ENCODE measurements at regions not wholly inside any gene's neighbourhood (a gene's known extent, or its start where the extent isn't known, plus 50 kb on each side); places are given as distances from the start of the nearest gene placed in this dataset.
"Not testable (repeated sequence)": the region's sequence is repeated elsewhere in the genome, so short reads cannot be mapped to it uniquely, and the experiment has no call there.

- DNase-seq (no peak), ATAC-seq (ENCODE audit: insufficient read depth, low FRiP score) (no peak)
- 69 to 88% methylated on average over 1 of the region's 1 CpG for WGBS, 2 donors
- H3K27me3 ChIP-seq (ENCODE audit: control insufficient read depth in 3 of 3, insufficient read depth in 3 of 3, low read length in 2 of 3): no peaks in the 10 kb centered on the region
- H3K4me3 ChIP-seq: no peak overlapping the region
- no peaks in the 10 kb centered on the region for H3K36me3 ChIP-seq (ENCODE audit: control insufficient read depth in 4 of 4, insufficient read depth in 4 of 4, low read length in 4 of 4)
- no peak for TF ChIP-seq CTCF (IDR thresholded peaks at IDR 0.05; ENCODE audit: control extremely low read depth, extremely low read depth)
- H3K9me3 ChIP-seq (ENCODE audit: control insufficient read depth in 4 of 4, insufficient read depth in 3 of 4, low read length in 3 of 4): peaks cover 0 to 3% (median 0%) of the 10 kb centered on the region in 4 donors
- H3K27ac ChIP-seq (ENCODE audit: low read depth in 1 of 2, low read length in 1 of 2): no peak overlapping the region
- no peak overlapping the region for H3K9ac ChIP-seq (ENCODE audit: insufficient read depth in 1 of 2, low read length in 2 of 2)
- peaks cover 0 to 2% (median 0%) of the 10 kb centered on the region in 5 donors for H3K4me1 ChIP-seq (ENCODE audit: control insufficient read depth in 5 of 5, insufficient read depth in 5 of 5, low read length in 5 of 5)
These were observed 301.7 kb upstream of the SFSWAP start for GRCh38 chr12:131409211-131409610.

GRCh38 chr12:131411827-131412226, 299.1 kb upstream of the SFSWAP start:
- not testable (repeated sequence) for H3K9ac ChIP-seq (ENCODE audit: insufficient read depth in 1 of 2, low read length in 2 of 2); ATAC-seq (ENCODE audit: insufficient read depth, low FRiP score); DNase-seq; H3K27ac ChIP-seq (ENCODE audit: low read depth in 1 of 2, low read length in 1 of 2); H3K4me1 ChIP-seq (ENCODE audit: control insufficient read depth in 5 of 5, insufficient read depth in 5 of 5, low read length in 5 of 5); H3K27me3 ChIP-seq (ENCODE audit: control insufficient read depth in 3 of 3, insufficient read depth in 3 of 3, low read length in 2 of 3); H3K36me3 ChIP-seq (ENCODE audit: control insufficient read depth in 4 of 4, insufficient read depth in 4 of 4, low read length in 4 of 4); H3K4me3 ChIP-seq; H3K9me3 ChIP-seq (ENCODE audit: control insufficient read depth in 4 of 4, insufficient read depth in 3 of 4, low read length in 3 of 4)
- 82 to 96% methylated on average over 7 of the region's 7 CpGs for WGBS, 2 donors

- TF ChIP-seq CTCF (IDR thresholded peaks at IDR 0.05; ENCODE audit: control extremely low read depth, extremely low read depth): no peak
- WGBS, 2 donors: 75 to 86% methylated on average over 8 of the region's 8 CpGs
- ATAC-seq (ENCODE audit: insufficient read depth, low FRiP score): no peak
- H3K4me1 ChIP-seq (ENCODE audit: control insufficient read depth in 5 of 5, insufficient read depth in 5 of 5, low read length in 5 of 5): no peaks in the 10 kb centered on the region
- H3K36me3 ChIP-seq (ENCODE audit: control insufficient read depth in 4 of 4, insufficient read depth in 4 of 4, low read length in 4 of 4): no peaks in the 10 kb centered on the region
- DNase-seq: no peak
- no peak overlapping the region for H3K4me3 ChIP-seq
- no peaks in the 10 kb centered on the region for H3K27me3 ChIP-seq (ENCODE audit: control insufficient read depth in 3 of 3, insufficient read depth in 3 of 3, low read length in 2 of 3)
- H3K9me3 ChIP-seq (ENCODE audit: control insufficient read depth in 4 of 4, insufficient read depth in 3 of 4, low read length in 3 of 4): peaks cover 0 to 3% (median 0%) of the 10 kb centered on the region in 4 donors
- no peak overlapping the region for H3K27ac ChIP-seq (ENCODE audit: low read depth in 1 of 2, low read length in 1 of 2)
- no peak overlapping the region for H3K9ac ChIP-seq (ENCODE audit: insufficient read depth in 1 of 2, low read length in 2 of 2)
These were observed 297.9 kb upstream of the SFSWAP start for GRCh38 chr12:131413006-131413405.

GRCh38 chr12:131413471-131413870, 297.4 kb upstream of the SFSWAP start:
- H3K27ac ChIP-seq (ENCODE audit: low read depth in 1 of 2, low read length in 1 of 2): no peak overlapping the region
- DNase-seq: no peak
- TF ChIP-seq CTCF (IDR thresholded peaks at IDR 0.05; ENCODE audit: control extremely low read depth, extremely low read depth): no peak
- H3K9ac ChIP-seq (ENCODE audit: insufficient read depth in 1 of 2, low read length in 2 of 2): no peak overlapping the region
- H3K27me3 ChIP-seq (ENCODE audit: control insufficient read depth in 3 of 3, insufficient read depth in 3 of 3, low read length in 2 of 3): no peaks in the 10 kb centered on the region
- H3K36me3 ChIP-seq (ENCODE audit: control insufficient read depth in 4 of 4, insufficient read depth in 4 of 4, low read length in 4 of 4): no peaks in the 10 kb centered on the region
- WGBS, 2 donors: 77 to 83% methylated on average over 12 of the region's 12 CpGs
- no peak for ATAC-seq (ENCODE audit: insufficient read depth, low FRiP score)
- H3K4me3 ChIP-seq: no peak overlapping the region
- no peaks in the 10 kb centered on the region for H3K4me1 ChIP-seq (ENCODE audit: control insufficient read depth in 5 of 5, insufficient read depth in 5 of 5, low read length in 5 of 5)
- peaks cover 0 to under 1% (median 0%) of the 10 kb centered on the region in 4 donors for H3K9me3 ChIP-seq (ENCODE audit: control insufficient read depth in 4 of 4, insufficient read depth in 3 of 4, low read length in 3 of 4)

GRCh38 chr12:131414155-131414922, 296.6 kb upstream of the SFSWAP start:
- H3K27ac ChIP-seq (ENCODE audit: low read depth in 1 of 2, low read length in 1 of 2); H3K9ac ChIP-seq (ENCODE audit: insufficient read depth in 1 of 2, low read length in 2 of 2); H3K9me3 ChIP-seq (ENCODE audit: control insufficient read depth in 4 of 4, insufficient read depth in 3 of 4, low read length in 3 of 4); DNase-seq; H3K36me3 ChIP-seq (ENCODE audit: control insufficient read depth in 4 of 4, insufficient read depth in 4 of 4, low read length in 4 of 4); H3K4me3 ChIP-seq; ATAC-seq (ENCODE audit: insufficient read depth, low FRiP score); H3K4me1 ChIP-seq (ENCODE audit: control insufficient read depth in 5 of 5, insufficient read depth in 5 of 5, low read length in 5 of 5); H3K27me3 ChIP-seq (ENCODE audit: control insufficient read depth in 3 of 3, insufficient read depth in 3 of 3, low read length in 2 of 3): not testable (repeated sequence)
- WGBS, 2 donors: 57 to 74% methylated on average over 11 to 12 of the region's 20 CpGs
